SW 1271 (cell line): ENCODE measurements at regions not wholly inside any gene's neighbourhood (a gene's known extent, or its start where the extent isn't known, plus 50 kb on each side); places are given as distances from the start of the nearest gene placed in this dataset.

ENCODE experiments used
- DNase-seq, 2 experiments: peaks; one replicate each; lab custom pipeline; 2025; lab: John Stamatoyannopoulos, UW

- no peak for DNase-seq
These were observed 57.4 kb downstream of the PRR20E start for GRCh38 chr13:57224414-57224813.

- DNase-seq = no peak
These were observed 83.5 kb downstream of the PRR20E start for GRCh38 chr13:57250472-57250871.

- DNase-seq = no peak
These were observed 86.6 kb downstream of the PRR20E start for GRCh38 chr13:57253551-57253950.

- DNase-seq = no peak
These were observed 98.0 kb downstream of the PRR20E start for GRCh38 chr13:57264965-57265364.

- no peak for DNase-seq
These were observed 103.5 kb downstream of the PRR20E start for GRCh38 chr13:57270493-57270892.

GRCh38 chr13:57286511-57287098 is 119.6 kb downstream of the PRR20E start:
- DNase-seq = no peak

- DNase-seq = no peak
These were observed 135.6 kb downstream of the PRR20E start for GRCh38 chr13:57302604-57303003.

- no peak for DNase-seq
These were observed 144.1 kb downstream of the PRR20E start for GRCh38 chr13:57311009-57311586.

GRCh38 chr13:57314897-57315520 is 148.0 kb downstream of the PRR20E start:
- peak in 1 of 2 experiments; percentile 9 for DNase-seq

GRCh38 chr13:57326532-57326931 is 159.5 kb downstream of the PRR20E start:
- no peak for DNase-seq

- DNase-seq = no peak
These were observed 173.9 kb downstream of the PRR20E start for GRCh38 chr13:57340878-57341277.

GRCh38 chr13:57345526-57345925 is 178.5 kb downstream of the PRR20E start:
- no peak for DNase-seq

- no peak for DNase-seq
These were observed 179.8 kb downstream of the PRR20E start for GRCh38 chr13:57346786-57347185.

GRCh38 chr13:57352114-57352513 is 185.1 kb downstream of the PRR20E start:
- no peak for DNase-seq

GRCh38 chr13:57353831-57354230 is 186.8 kb downstream of the PRR20E start:
- DNase-seq = no peak

- DNase-seq = no peak
These were observed 208.9 kb downstream of the PRR20E start for GRCh38 chr13:57375876-57376275.

- no peak for DNase-seq
These were observed 223.2 kb upstream of the PCDH17 start for GRCh38 chr13:57408312-57408711.

GRCh38 chr13:57409121-57409520 is 222.4 kb upstream of the PCDH17 start:
- DNase-seq = no peak

GRCh38 chr13:57409656-57410055 is 221.9 kb upstream of the PCDH17 start:
- no peak for DNase-seq

GRCh38 chr13:57418067-57418677 is 213.4 kb upstream of the PCDH17 start:
- DNase-seq = no peak

- no peak for DNase-seq
These were observed 207.2 kb upstream of the PCDH17 start for GRCh38 chr13:57424379-57424778.

GRCh38 chr13:57425531-57425930 is 206.0 kb upstream of the PCDH17 start:
- no peak for DNase-seq

- no peak for DNase-seq
These were observed 194.0 kb upstream of the PCDH17 start for GRCh38 chr13:57437587-57437986.
